ENCODE measurements at regions not wholly inside any gene's neighbourhood (a gene's known extent, or its start where the extent isn't known, plus 50 kb on each side); places are given as distances from the start of the nearest gene placed in this dataset.

DNA sequence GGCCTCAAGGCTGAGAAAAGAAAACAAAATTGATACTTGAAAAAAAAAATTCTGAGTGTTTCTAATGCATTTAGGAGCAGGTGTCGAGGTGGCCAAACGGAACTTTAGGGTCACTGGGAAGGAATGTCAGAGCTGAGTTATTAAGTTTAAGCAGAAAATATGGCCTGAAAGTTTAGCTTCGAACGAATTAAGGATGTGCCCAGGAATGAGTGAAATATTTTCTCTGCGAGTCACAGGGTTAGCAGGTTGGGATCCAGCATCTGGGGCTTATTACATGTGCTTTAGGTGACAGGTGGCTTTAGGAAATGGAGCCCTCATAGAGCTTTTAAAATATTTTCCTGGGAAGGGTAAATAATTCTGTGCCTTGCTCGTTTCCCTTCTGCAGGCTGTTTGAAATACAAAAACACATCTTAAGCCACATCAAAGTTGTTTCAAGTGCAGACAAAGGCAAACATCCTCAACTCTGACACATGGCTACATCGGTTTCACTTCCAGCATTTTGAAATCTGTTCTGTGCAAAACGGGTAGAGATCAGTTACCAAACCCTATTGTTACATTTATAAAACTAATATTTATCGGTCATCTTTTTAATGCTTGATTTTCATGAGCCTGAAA lies 143.1 kb upstream of the ARRDC4 start:
- Histone ChIP-seq H3K36me3 (ENCODE audit: insufficient read depth, low read length) (no peaks in the 10 kb centered on the region), H3K4me1 (ENCODE audit: insufficient read depth, low read length, poor library complexity, severe bottlenecking) (no peaks in the 10 kb centered on the region), H4K20me1 (ENCODE audit: insufficient read depth, low read length) (no peaks in the 10 kb centered on the region), H2AFZ (ENCODE audit: low read length) (no peak overlapping the region), H3K4me3 (ENCODE audit: low read depth, low read length, poor library complexity, severe bottlenecking) (no peak overlapping the region), H3K9me3 (ENCODE audit: low read length) (no peaks in the 10 kb centered on the region), H3K79me2 (ENCODE audit: insufficient read depth, low read depth, low read length) (no peaks in the 10 kb centered on the region), H3K4me2 (ENCODE audit: low read length) (no peak overlapping the region), H3K27ac (ENCODE audit: low read depth, low read length, poor library complexity, severe bottlenecking) (no peak overlapping the region), H3K9me2 (ENCODE audit: insufficient read depth, low read length) (no peaks in the 10 kb centered on the region)
- POLR2A ChIA-PET = no interaction called here
- CTCF ChIA-PET (ENCODE audit: unreplicated experiment) = no interaction called here
- TF ChIP-seq, protein P1, sequence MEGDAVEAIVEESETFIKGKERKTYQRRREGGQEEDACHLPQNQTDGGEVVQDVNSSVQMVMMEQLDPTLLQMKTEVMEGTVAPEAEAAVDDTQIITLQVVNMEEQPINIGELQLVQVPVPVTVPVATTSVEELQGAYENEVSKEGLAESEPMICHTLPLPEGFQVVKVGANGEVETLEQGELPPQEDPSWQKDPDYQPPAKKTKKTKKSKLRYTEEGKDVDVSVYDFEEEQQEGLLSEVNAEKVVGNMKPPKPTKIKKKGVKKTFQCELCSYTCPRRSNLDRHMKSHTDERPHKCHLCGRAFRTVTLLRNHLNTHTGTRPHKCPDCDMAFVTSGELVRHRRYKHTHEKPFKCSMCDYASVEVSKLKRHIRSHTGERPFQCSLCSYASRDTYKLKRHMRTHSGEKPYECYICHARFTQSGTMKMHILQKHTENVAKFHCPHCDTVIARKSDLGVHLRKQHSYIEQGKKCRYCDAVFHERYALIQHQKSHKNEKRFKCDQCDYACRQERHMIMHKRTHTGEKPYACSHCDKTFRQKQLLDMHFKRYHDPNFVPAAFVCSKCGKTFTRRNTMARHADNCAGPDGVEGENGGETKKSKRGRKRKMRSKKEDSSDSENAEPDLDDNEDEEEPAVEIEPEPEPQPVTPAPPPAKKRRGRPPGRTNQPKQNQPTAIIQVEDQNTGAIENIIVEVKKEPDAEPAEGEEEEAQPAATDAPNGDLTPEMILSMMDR (conservative IDR thresholded peaks at IDR 0.05; ENCODE audit: low read length) = no peak
- TF ChIP-seq EZH2phosphoT487 (IDR thresholded peaks at IDR 0.05; ENCODE audit: borderline replicate concordance, low read depth, low read length) = no peak
- DNase-seq (ENCODE audit: low spot score) = no peak
- intact Hi-C loops (cut with micrococcal nuclease; ENCODE audit: unreplicated experiment) = no loop called here
- BruUV-seq (replicated peaks) = no TSS peak

DNA sequence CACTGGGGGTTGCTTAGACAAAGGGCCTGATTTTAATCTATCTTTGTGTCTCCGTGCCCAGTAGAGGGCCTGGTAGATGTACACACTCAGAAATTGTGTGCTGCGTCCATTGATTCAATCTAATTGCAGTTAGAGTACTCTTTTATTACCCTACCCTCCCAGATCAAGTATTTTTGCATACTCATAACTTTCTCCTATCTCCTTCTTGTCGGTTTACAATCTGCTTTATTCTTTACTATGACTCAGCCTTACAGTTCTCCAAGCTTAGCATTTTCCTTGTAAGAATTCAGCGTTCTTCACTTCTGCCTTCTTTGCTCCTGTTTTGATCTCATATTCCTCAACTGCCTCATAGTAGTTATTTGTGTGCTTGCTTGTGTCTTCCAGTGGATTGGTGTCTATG lies 124.5 kb upstream of the ARRDC4 start:
- intact Hi-C loops (cut with micrococcal nuclease; ENCODE audit: unreplicated experiment) = no loop called here
- no peaks in the 10 kb centered on the region for H3K36me3 ChIP-seq (ENCODE audit: insufficient read depth, low read length)
- no peak overlapping the region for H2AFZ ChIP-seq (ENCODE audit: low read length)
- no peak for DNase-seq (ENCODE audit: low spot score)
- no peaks in the 10 kb centered on the region for H3K9me3 ChIP-seq (ENCODE audit: low read length)
- no peaks in the 10 kb centered on the region for H3K79me2 ChIP-seq (ENCODE audit: insufficient read depth, low read depth, low read length)
- no peaks in the 10 kb centered on the region for H3K9me2 ChIP-seq (ENCODE audit: insufficient read depth, low read length)
- TF ChIP-seq, protein P1 (conservative IDR thresholded peaks at IDR 0.05; ENCODE audit: low read length) = no peak
- TF ChIP-seq EZH2phosphoT487 (IDR thresholded peaks at IDR 0.05; ENCODE audit: borderline replicate concordance, low read depth, low read length) = no peak
- no TSS peak for BruUV-seq (replicated peaks)
- ChIA-PET POLR2A (interaction anchor here (1.1 kb wide), 1 partner anchor 11 kb away, joined by 3 read pairs; no protein-coding TSS in a partner anchor), CTCF (ENCODE audit: unreplicated experiment) (no interaction called here)
- H3K4me1 ChIP-seq (ENCODE audit: insufficient read depth, low read length, poor library complexity, severe bottlenecking) = no peaks in the 10 kb centered on the region
- no peak overlapping the region for H3K4me2 ChIP-seq (ENCODE audit: low read length)
- H3K27ac ChIP-seq (ENCODE audit: low read depth, low read length, poor library complexity, severe bottlenecking) = no peak overlapping the region
- H4K20me1 ChIP-seq (ENCODE audit: insufficient read depth, low read length) = no peaks in the 10 kb centered on the region
- H3K4me3 ChIP-seq (ENCODE audit: low read depth, low read length, poor library complexity, severe bottlenecking) = no peak overlapping the region

DNA sequence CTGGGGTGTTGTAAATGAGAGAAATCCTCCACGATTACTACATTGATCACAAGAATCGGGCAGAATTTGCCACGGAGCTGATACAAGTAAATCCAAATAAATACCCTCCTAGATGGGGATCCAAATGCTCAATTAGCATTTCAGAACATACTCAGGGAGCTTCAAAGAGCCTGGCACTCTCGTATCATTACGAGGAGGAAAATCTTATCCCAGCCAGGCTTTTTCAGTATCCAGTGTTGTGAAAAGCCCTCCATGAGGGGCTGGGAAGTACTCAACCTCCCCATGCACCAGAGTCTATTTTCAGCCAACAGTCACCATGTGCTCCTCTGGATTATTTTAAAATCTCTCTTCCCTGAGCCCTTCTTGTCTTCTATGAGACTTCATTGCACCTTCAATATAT lies 122.6 kb upstream of the ARRDC4 start:
- ChIA-PET CTCF (ENCODE audit: unreplicated experiment) (no interaction called here), POLR2A (interaction anchor here (0.6 kb wide), 1 partner anchor 1878 kb away, joined by 3 read pairs; no protein-coding TSS in a partner anchor)
- no peaks in the 10 kb centered on the region for H3K9me2 ChIP-seq (ENCODE audit: insufficient read depth, low read length)
- BruUV-seq (replicated peaks) = no TSS peak
- H3K9me3 ChIP-seq (ENCODE audit: low read length) = no peaks in the 10 kb centered on the region
- H3K27ac ChIP-seq (ENCODE audit: low read depth, low read length, poor library complexity, severe bottlenecking) = no peak overlapping the region
- intact Hi-C loops (cut with micrococcal nuclease; ENCODE audit: unreplicated experiment) = no loop called here
- no peak overlapping the region for H3K4me3 ChIP-seq (ENCODE audit: low read depth, low read length, poor library complexity, severe bottlenecking)
- H2AFZ ChIP-seq (ENCODE audit: low read length) = no peak overlapping the region
- no peak for TF ChIP-seq EZH2phosphoT487 (IDR thresholded peaks at IDR 0.05; ENCODE audit: borderline replicate concordance, low read depth, low read length)
- TF ChIP-seq, protein P1 (conservative IDR thresholded peaks at IDR 0.05; ENCODE audit: low read length) = no peak
- H3K4me1 ChIP-seq (ENCODE audit: insufficient read depth, low read length, poor library complexity, severe bottlenecking) = no peaks in the 10 kb centered on the region
- no peaks in the 10 kb centered on the region for H3K79me2 ChIP-seq (ENCODE audit: insufficient read depth, low read depth, low read length)
- no peak overlapping the region for H3K4me2 ChIP-seq (ENCODE audit: low read length)
- no peaks in the 10 kb centered on the region for H4K20me1 ChIP-seq (ENCODE audit: insufficient read depth, low read length)
- no peaks in the 10 kb centered on the region for H3K36me3 ChIP-seq (ENCODE audit: insufficient read depth, low read length)
- DNase-seq (ENCODE audit: low spot score) = no peak
